SK-N-SH (cell line): ENCODE measurements at regions not wholly inside any gene's neighbourhood (a gene's known extent, or its start where the extent isn't known, plus 50 kb on each side); places are given as distances from the start of the nearest gene placed in this dataset.
A peak's percentile ranks its signal among the peaks of the same experiment; 100 is the strongest.

Experiments used
- CTCF ChIA-PET: fragments of 300-600, 350-600 bp; formaldehyde crosslinking; extraction: SDS; loops from one replicate; lab custom pipeline; 2021; lab: Yijun Ruan, JAX
- POLR2A ChIA-PET: fragments of 350-600 bp; sonication (Branson Sonifier 250); formaldehyde crosslinking; extraction: SDS; loops from one replicate; lab custom pipeline; 2020; ENCODE audit warnings: antibody characterized with exemption, inconsistent platforms; lab: Yijun Ruan, JAX
- DNase-seq: peaks from one replicate; pipeline ENCODE4 v3.0.0; 2012
- H2AFZ ChIP-seq: fragments of 200-600 bp; sonication (generic); 2 replicates; pipeline ENCODE4 v1.8.1; 2016; ENCODE audit warnings: antibody characterized with exemption, mild to moderate bottlenecking, low read depth
- H3F3A ChIP-seq: fragments of 200-600 bp; sonication (generic); replicated peaks from 2 replicates; pipeline ENCODE3; 2016; ENCODE audit warnings: antibody characterized with exemption, mild to moderate bottlenecking; ENCODE audit not compliant: insufficient read depth
- H3K27ac ChIP-seq, 2 experiments: fragments of 200-500 bp in 1 of 2; fragments of 200-600 bp in 1 of 2; sonication (Bioruptor generic) in 1 of 2; sonication (generic), shearing (Covaris generic) in 1 of 2; 2 replicates each; pipeline versions ENCODE4 v1.5.1 to v1.6.1; 2014 to 2016; ENCODE audit warnings: low read depth in 2 of 2, inconsistent platforms in 1 of 2, low read length in 1 of 2, mild to moderate bottlenecking in 1 of 2, mixed read lengths in 1 of 2
- H3K27me3 ChIP-seq: fragments of 200-600 bp; sonication (generic), shearing (Covaris generic); 2 replicates; pipeline ENCODE4 v1.6.1; 2016; ENCODE audit warnings: mixed run types; ENCODE audit not compliant: insufficient read depth
- H3K36me3 ChIP-seq, 2 experiments: fragments of 200-500 bp in 1 of 2; fragments of 200-600 bp in 1 of 2; sonication (Bioruptor generic) in 1 of 2; sonication (generic) in 1 of 2; replicated peaks in 1 of 2; 2 replicates each; pipeline versions ENCODE3 to v1.5.1; 2014 to 2016; ENCODE audit warnings: low read length in 1 of 2, mild to moderate bottlenecking in 1 of 2; ENCODE audit not compliant: insufficient read depth in 2 of 2, control insufficient read depth in 1 of 2
- H3K4me1 ChIP-seq, 2 experiments: fragments of 200-500 bp in 1 of 2; fragments of 200-600 bp in 1 of 2; sonication (Bioruptor generic) in 1 of 2; sonication (generic), shearing (Covaris generic) in 1 of 2; 2 replicates each; pipeline versions ENCODE4 v1.5.1 to v1.6.1; 2014 to 2016; ENCODE audit warnings: low read depth in 1 of 2, low read length in 1 of 2, mixed run types in 1 of 2; ENCODE audit not compliant: insufficient read depth in 2 of 2, control insufficient read depth in 1 of 2
- H3K4me2 ChIP-seq: fragments of 200-600 bp; sonication (generic), shearing (Covaris generic); 2 replicates; pipeline ENCODE4 v1.6.1; 2017; ENCODE audit warnings: mixed run types
- H3K4me3 ChIP-seq, 2 experiments: fragments of 200-500 bp in 1 of 2; fragments of 200-600 bp in 1 of 2; sonication (Bioruptor generic) in 1 of 2; sonication (generic), shearing (Covaris generic) in 1 of 2; 2 replicates each; pipeline versions ENCODE4 v1.5.1 to v1.8.1; 2014 to 2016; ENCODE audit warnings: low read depth in 2 of 2, inconsistent platforms in 1 of 2, low read length in 1 of 2, mild to moderate bottlenecking in 1 of 2, mixed read lengths in 1 of 2, moderate library complexity in 1 of 2
- H3K79me2 ChIP-seq: fragments of 200-600 bp; sonication (generic); 2 replicates; pipeline ENCODE4 v1.8.1; 2017; ENCODE audit warnings: mild to moderate bottlenecking; ENCODE audit not compliant: insufficient read depth
- H3K9ac ChIP-seq: fragments of 200-600 bp; sonication (generic); 2 replicates; pipeline ENCODE4 v1.6.1; 2017; ENCODE audit warnings: mixed run types
- H3K9me2 ChIP-seq: fragments of 200-600 bp; sonication (generic); 2 replicates; pipeline ENCODE4 v1.6.1; 2017; ENCODE audit warnings: mixed run types
- H3K9me3 ChIP-seq: fragments of 200-600 bp; sonication (generic); 2 replicates; pipeline ENCODE4 v1.6.1; 2017; ENCODE audit warnings: mixed run types, mild to moderate bottlenecking, moderate library complexity
- H4K20me1 ChIP-seq: fragments of 200-600 bp; sonication (generic); 2 replicates; pipeline ENCODE4 v1.6.1; 2017; ENCODE audit warnings: mild to moderate bottlenecking, mixed run types; ENCODE audit not compliant: insufficient read depth
- ELF1 ChIP-seq: IDR thresholded peaks from 2 replicates; pipeline ENCODE4 v1.4.0; 2012
- EP300 ChIP-seq, 2 experiments: IDR thresholded peaks; 2 replicates each; pipeline versions ENCODE4 v1.4.0 to v1.6.1; 2012; ENCODE audit warnings: borderline replicate concordance in 1 of 2, low read depth in 1 of 2, low read length in 1 of 2
- FOXJ3 ChIP-seq: sonication (generic); formaldehyde crosslinking; IDR thresholded peaks from 2 replicates; pipeline ENCODE4 v1.5.1; 2020; ENCODE audit warnings: mild to moderate bottlenecking, missing genetic modification reagents
- FOXM1 ChIP-seq: IDR thresholded peaks from 2 replicates; pipeline ENCODE4 v1.4.0; 2012; ENCODE audit warnings: low read depth, mild to moderate bottlenecking
- GABPA ChIP-seq: IDR thresholded peaks from 2 replicates; pipeline ENCODE4 v1.4.0; 2012; ENCODE audit warnings: low read depth, mild to moderate bottlenecking
- IRF3 ChIP-seq: fragments of 150-350 bp; IDR thresholded peaks from 2 replicates; pipeline ENCODE4 v1.6.1; 2016; ENCODE audit warnings: mild to moderate bottlenecking, low read depth, low read length
- RCOR1 ChIP-seq: fragments of 150-350 bp; IDR thresholded peaks from 2 replicates; pipeline ENCODE4 v1.6.1; 2017; ENCODE audit warnings: antibody characterized with exemption, low read length
- REST ChIP-seq: IDR thresholded peaks from 2 replicates; pipeline ENCODE4 v1.6.1; 2012; ENCODE audit warnings: mild to moderate bottlenecking, low read depth, low read length, moderate library complexity
- RFX5 ChIP-seq: IDR thresholded peaks from 2 replicates; pipeline ENCODE4 v1.6.1; 2012; ENCODE audit warnings: mild to moderate bottlenecking, improper control_type of control experiment, low read length
- RXRA ChIP-seq: IDR thresholded peaks from 2 replicates; pipeline ENCODE4 v1.4.0; 2012; ENCODE audit warnings: low read depth, mild to moderate bottlenecking, borderline replicate concordance
- SIN3A ChIP-seq: IDR thresholded peaks from 2 replicates; pipeline ENCODE4 v1.6.1; 2012; ENCODE audit warnings: low read depth, mild to moderate bottlenecking, low read length, moderate library complexity, borderline replicate concordance
- TEAD4 ChIP-seq: IDR thresholded peaks from 2 replicates; pipeline ENCODE4 v1.4.0; 2012; ENCODE audit warnings: mild to moderate bottlenecking, borderline replicate concordance; ENCODE audit not compliant: insufficient read depth
- YY1 ChIP-seq: IDR thresholded peaks from 2 replicates; pipeline ENCODE4 v1.4.0; 2012; ENCODE audit warnings: low read depth, mild to moderate bottlenecking
- ZBTB33 ChIP-seq: IDR thresholded peaks from 2 replicates; pipeline ENCODE4 v1.4.0; 2012; ENCODE audit warnings: low read depth, borderline replicate concordance
- WGBS: methylation state at CpG from one replicate; pipeline ENCODE4 v1.1.6; 2017; ENCODE audit warnings: low lambda C conversion rate; 5-methylcytosine and 5-hydroxymethylcytosine counted together
- TF ChIP-seq, protein P1 (sequence below): fragments of 150-350 bp; IDR thresholded peaks from 2 replicates; pipeline ENCODE4 v1.6.1; 2017; ENCODE audit warnings: antibody characterized with exemption, low read length, low read depth, borderline replicate concordance
- TF ChIP-seq, protein P2 (sequence below): IDR thresholded peaks from 2 replicates; pipeline ENCODE4; 2012

DNA sequence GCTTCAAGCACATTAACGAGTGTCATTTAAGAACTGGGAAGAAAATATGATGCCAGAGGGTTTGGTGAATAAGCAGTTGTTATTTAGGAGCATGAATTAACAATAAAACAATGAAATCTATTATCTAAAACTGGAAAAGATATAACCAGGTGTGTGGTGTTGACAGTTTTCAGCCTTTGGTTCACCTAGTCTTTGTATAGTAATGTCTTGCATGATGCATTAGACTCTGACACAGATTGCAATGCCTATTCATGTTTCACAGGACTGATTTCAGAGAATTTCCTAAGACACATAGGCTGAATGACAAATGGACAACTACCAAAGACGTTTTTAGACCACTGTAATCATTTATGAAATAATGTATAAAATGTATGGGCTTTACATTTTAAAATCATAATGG lies 135.1 kb upstream of the CAV2 start:
- 46% methylated on average over 2 of the region's 2 CpGs for WGBS
- peaks cover 11% of the 10 kb centered on the region for H3F3A ChIP-seq

DNA sequence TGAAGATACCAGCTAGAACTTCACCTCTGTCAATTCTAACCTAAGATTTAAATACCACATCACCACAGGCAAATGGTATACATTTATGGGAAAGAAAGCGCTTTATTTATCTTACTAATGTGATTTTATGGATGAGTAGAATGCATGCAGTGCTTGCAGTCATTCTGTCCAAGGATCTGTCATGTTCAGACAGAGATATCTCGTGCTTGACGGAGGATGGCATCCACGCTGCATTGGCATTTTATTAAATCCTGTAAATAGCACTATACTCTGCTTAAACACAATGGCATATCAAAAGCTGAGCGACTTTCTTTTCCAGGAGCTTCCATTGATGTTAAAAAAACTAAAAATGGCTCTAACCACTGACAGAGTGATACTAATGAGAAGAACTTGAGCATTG lies 133.7 kb upstream of the CAV2 start:
- H3K4me3 ChIP-seq = no peak overlapping the region
- POLR2A ChIA-PET = no interaction called here
- H3K9me3 ChIP-seq = no peaks in the 10 kb centered on the region
- peaks cover 11% of the 10 kb centered on the region for H3F3A ChIP-seq
- no peak overlapping the region for H3K27ac ChIP-seq
- H3K36me3 ChIP-seq = no peaks in the 10 kb centered on the region
- H3K79me2 ChIP-seq = no peaks in the 10 kb centered on the region
- peak overlapping the region; percentile 62; the same call in 1 of the 2 replicates for H2AFZ ChIP-seq
- WGBS = 55% methylated on average over 5 of the region's 5 CpGs
- H3K9ac ChIP-seq = no peak overlapping the region
- CTCF ChIA-PET = interaction anchor here (0.8 to 1.4 kb wide), 4 partner anchors 14 to 107 kb away, joined by 3 to 5 read pairs (median 3); no protein-coding TSS in a partner anchor
- DNase-seq = no peak
- no peak overlapping the region for H3K4me2 ChIP-seq
- H3K9me2 ChIP-seq = no peaks in the 10 kb centered on the region
- H3K4me1 ChIP-seq = peaks cover 0 to 25% of the 10 kb centered on the region in 2 experiments; a peak in 1 of 4 replicates
- H3K27me3 ChIP-seq = no peaks in the 10 kb centered on the region
- H4K20me1 ChIP-seq = no peaks in the 10 kb centered on the region
- no peak for TF ChIP-seq ELF1
- no peak for TF ChIP-seq RCOR1
- TF ChIP-seq EP300 (IDR thresholded peaks at IDR 0.05; ENCODE audit: borderline replicate concordance in 1 of 2, low read depth in 1 of 2, low read length in 1 of 2) = no peak
- TF ChIP-seq ZBTB33 = no peak
- TF ChIP-seq SIN3A = no peak
- no peak for TF ChIP-seq FOXJ3
- TF ChIP-seq, protein P1, sequence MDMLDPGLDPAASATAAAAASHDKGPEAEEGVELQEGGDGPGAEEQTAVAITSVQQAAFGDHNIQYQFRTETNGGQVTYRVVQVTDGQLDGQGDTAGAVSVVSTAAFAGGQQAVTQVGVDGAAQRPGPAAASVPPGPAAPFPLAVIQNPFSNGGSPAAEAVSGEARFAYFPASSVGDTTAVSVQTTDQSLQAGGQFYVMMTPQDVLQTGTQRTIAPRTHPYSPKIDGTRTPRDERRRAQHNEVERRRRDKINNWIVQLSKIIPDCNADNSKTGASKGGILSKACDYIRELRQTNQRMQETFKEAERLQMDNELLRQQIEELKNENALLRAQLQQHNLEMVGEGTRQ = no peak
- no peak for TF ChIP-seq FOXM1
- no peak for TF ChIP-seq GABPA
- TF ChIP-seq TEAD4 = no peak
- TF ChIP-seq REST = no peak
- no peak for TF ChIP-seq RXRA
- no peak for TF ChIP-seq RFX5

More for the DNA sequence above, 135.1 kb upstream of the CAV2 start:
- DNase-seq = no peak
- ChIA-PET POLR2A (no interaction called here), CTCF (interaction anchor here (0.9 to 1.6 kb wide), 2 partner anchors 15 to 55 kb away, joined by 3 to 5 read pairs; no protein-coding TSS in a partner anchor)
- TF ChIP-seq YY1 (no peak), EP300 (IDR thresholded peaks at IDR 0.05; ENCODE audit: borderline replicate concordance in 1 of 2, low read depth in 1 of 2, low read length in 1 of 2) (no peak), RXRA (no peak), IRF3 (no peak)
- TF ChIP-seq, protein P2, sequence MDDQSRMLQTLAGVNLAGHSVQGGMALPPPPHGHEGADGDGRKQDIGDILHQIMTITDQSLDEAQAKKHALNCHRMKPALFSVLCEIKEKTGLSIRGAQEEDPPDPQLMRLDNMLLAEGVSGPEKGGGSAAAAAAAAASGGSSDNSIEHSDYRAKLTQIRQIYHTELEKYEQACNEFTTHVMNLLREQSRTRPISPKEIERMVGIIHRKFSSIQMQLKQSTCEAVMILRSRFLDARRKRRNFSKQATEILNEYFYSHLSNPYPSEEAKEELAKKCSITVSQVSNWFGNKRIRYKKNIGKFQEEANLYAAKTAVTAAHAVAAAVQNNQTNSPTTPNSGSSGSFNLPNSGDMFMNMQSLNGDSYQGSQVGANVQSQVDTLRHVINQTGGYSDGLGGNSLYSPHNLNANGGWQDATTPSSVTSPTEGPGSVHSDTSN = no peak
- no peaks in the 10 kb centered on the region for H3K9me3 ChIP-seq
- no peak overlapping the region for H3K4me3 ChIP-seq
- no peaks in the 10 kb centered on the region for H3K79me2 ChIP-seq
- no peaks in the 10 kb centered on the region for H3K27me3 ChIP-seq
- H3K4me1 ChIP-seq = peaks cover 0 to 25% of the 10 kb centered on the region in 2 experiments; a peak in 1 of 4 replicates
- no peak overlapping the region; the same call in 1 of the 2 replicates for H2AFZ ChIP-seq
- no peaks in the 10 kb centered on the region for H3K36me3 ChIP-seq
- H3K27ac ChIP-seq = no peak overlapping the region
- H4K20me1 ChIP-seq = no peaks in the 10 kb centered on the region
- no peaks in the 10 kb centered on the region for H3K9me2 ChIP-seq
- no peak overlapping the region for H3K4me2 ChIP-seq
- no peak overlapping the region for H3K9ac ChIP-seq
